Astrocyte (in vitro differentiated cells and primary cell): ENCODE measurements at regions not wholly inside any gene's neighbourhood (a gene's known extent, or its start where the extent isn't known, plus 50 kb on each side); places are given as distances from the start of the nearest gene placed in this dataset.

Experiments used
- DNase-seq: peaks from one replicate; pipeline ENCODE4 v3.0.0-alpha.2; 2010; ENCODE audit warnings: low read depth
- FAIRE-seq: peaks from 2 replicates; lab custom pipeline; 2011; peaks lifted over from hg19 to GRCh38; lab: Jason Lieb, UNC
- H2AFZ ChIP-seq: 2 replicates; pipeline ENCODE4 v1.6.0; 2012; ENCODE audit warnings: low read depth, low read length, inconsistent platforms
- H3K27ac ChIP-seq: 2 replicates; pipeline ENCODE4 v1.5.1; 2011; ENCODE audit warnings: low read depth, low read length, inconsistent platforms
- H3K27me3 ChIP-seq: 2 replicates; pipeline ENCODE4 v1.6.0; 2011; ENCODE audit warnings: low read length, inconsistent platforms; ENCODE audit not compliant: insufficient read depth
- H3K36me3 ChIP-seq: 2 replicates; pipeline ENCODE4 v1.5.1; 2011; ENCODE audit warnings: low read length, inconsistent platforms; ENCODE audit not compliant: insufficient read depth
- H3K4me1 ChIP-seq: 2 replicates; pipeline ENCODE4 v1.5.1; 2011; ENCODE audit warnings: low read length, inconsistent platforms; ENCODE audit not compliant: insufficient read depth
- H3K4me2 ChIP-seq: 2 replicates; pipeline ENCODE4 v1.6.0; 2012; ENCODE audit warnings: low read length, inconsistent platforms
- H3K4me3 ChIP-seq: 2 replicates; pipeline ENCODE4 v1.5.1; 2011; ENCODE audit warnings: low read depth, mild to moderate bottlenecking, low read length, inconsistent platforms; ENCODE audit not compliant: insufficient read depth
- H3K79me2 ChIP-seq: 2 replicates; pipeline ENCODE4 v1.6.0; 2012; ENCODE audit warnings: mild to moderate bottlenecking, low read length, inconsistent platforms; ENCODE audit not compliant: insufficient read depth
- H3K9ac ChIP-seq: 2 replicates; pipeline ENCODE4 v1.6.0; 2012; ENCODE audit warnings: mild to moderate bottlenecking, low read length, inconsistent platforms
- H3K9me3 ChIP-seq: 2 replicates; pipeline ENCODE4 v1.5.1; 2012; ENCODE audit warnings: low read depth, mild to moderate bottlenecking, low read length, inconsistent platforms; ENCODE audit not compliant: insufficient read depth
- H4K20me1 ChIP-seq: 2 replicates; pipeline ENCODE4 v1.6.0; 2012; ENCODE audit warnings: low read length, inconsistent platforms; ENCODE audit not compliant: insufficient read depth
- H3K27ac Mint-ChIP-seq: one replicate; pipeline ENCODE4 v1.8.0; 2021; ENCODE audit warnings: mild to moderate bottlenecking, mixed read lengths; ENCODE audit not compliant: unreplicated experiment
- H3K27me3 Mint-ChIP-seq: one replicate; pipeline ENCODE4 v1.8.0; 2021; ENCODE audit warnings: low read depth, mixed read lengths; ENCODE audit not compliant: unreplicated experiment
- H3K36me3 Mint-ChIP-seq: one replicate; pipeline ENCODE4 v1.8.0; 2021; ENCODE audit warnings: low read depth, mixed read lengths; ENCODE audit not compliant: unreplicated experiment
- H3K4me1 Mint-ChIP-seq: one replicate; pipeline ENCODE4 v1.8.0; 2021; ENCODE audit warnings: low read depth, mixed read lengths; ENCODE audit not compliant: unreplicated experiment
- H3K4me3 Mint-ChIP-seq: one replicate; pipeline ENCODE4 v1.8.0; 2021; ENCODE audit warnings: mild to moderate bottlenecking, moderate library complexity, mixed read lengths; ENCODE audit not compliant: unreplicated experiment
- H3K9me3 Mint-ChIP-seq: one replicate; pipeline ENCODE4 v1.8.0; 2021; ENCODE audit warnings: mild to moderate bottlenecking, mixed read lengths; ENCODE audit not compliant: unreplicated experiment
- CTCF ChIP-seq: IDR thresholded peaks from 2 replicates; pipeline ENCODE4 v1.5.1; 2011; ENCODE audit warnings: low read depth, mild to moderate bottlenecking, inconsistent platforms, low read length, moderate library complexity; ENCODE audit not compliant: insufficient read depth
- EZH2 ChIP-seq: IDR thresholded peaks from 2 replicates; pipeline ENCODE4 v1.6.1; 2012; ENCODE audit warnings: mild to moderate bottlenecking, low read length, inconsistent platforms; ENCODE audit not compliant: insufficient read depth

GRCh38 chr4:120144041-120144440 is 77.4 kb upstream of the MAD2L1 start:
- no peaks in the 10 kb centered on the region for H3K27me3 ChIP-seq
- H3K4me3 ChIP-seq: no peak overlapping the region
- no peak for TF ChIP-seq CTCF
- TF ChIP-seq EZH2: no peak
- no peaks in the 10 kb centered on the region for H3K9me3 ChIP-seq
- no peak overlapping the region for H3K27ac ChIP-seq
- Mint-ChIP-seq H3K36me3 (no peaks in the 10 kb centered on the region), H3K4me3 (no peak overlapping the region), H3K27me3 (no peaks in the 10 kb centered on the region), H3K27ac (no peak overlapping the region), H3K4me1 (no peaks in the 10 kb centered on the region), H3K9me3 (no peaks in the 10 kb centered on the region)
- FAIRE-seq: no peak
- no peaks in the 10 kb centered on the region for H3K79me2 ChIP-seq
- H2AFZ ChIP-seq: no peak overlapping the region
- no peak overlapping the region for H3K4me2 ChIP-seq
- H3K4me1 ChIP-seq: no peaks in the 10 kb centered on the region
- no peak overlapping the region for H3K9ac ChIP-seq
- no peaks in the 10 kb centered on the region for H4K20me1 ChIP-seq
- no peak for DNase-seq
- H3K36me3 ChIP-seq: no peaks in the 10 kb centered on the region

- no peaks in the 10 kb centered on the region for H3K4me1 Mint-ChIP-seq
- no peak overlapping the region for H3K27ac ChIP-seq
- H3K27me3 Mint-ChIP-seq: no peaks in the 10 kb centered on the region
- H3K79me2 ChIP-seq: no peaks in the 10 kb centered on the region
- DNase-seq (peak; percentile 1), FAIRE-seq (no peak)
- no peak overlapping the region for H3K27ac Mint-ChIP-seq
- no peak overlapping the region for H3K9ac ChIP-seq
- H3K4me2 ChIP-seq: no peak overlapping the region
- H3K36me3 Mint-ChIP-seq: no peaks in the 10 kb centered on the region
- no peaks in the 10 kb centered on the region for H3K4me1 ChIP-seq
- no peak for TF ChIP-seq CTCF
- TF ChIP-seq EZH2: no peak
- no peaks in the 10 kb centered on the region for H3K27me3 ChIP-seq
- H3K36me3 ChIP-seq: no peaks in the 10 kb centered on the region
- no peaks in the 10 kb centered on the region for H4K20me1 ChIP-seq
- H3K4me3 Mint-ChIP-seq: no peak overlapping the region
- no peaks in the 10 kb centered on the region for H3K9me3 ChIP-seq
- H2AFZ ChIP-seq: no peak overlapping the region
- H3K4me3 ChIP-seq: no peak overlapping the region
- H3K9me3 Mint-ChIP-seq: no peaks in the 10 kb centered on the region
Observed at GRCh38 chr4:120139392-120139791, 72.7 kb upstream of the MAD2L1 start.

GRCh38 chr4:120132935-120133334 is 66.3 kb upstream of the MAD2L1 start:
- no peaks in the 10 kb centered on the region for H3K4me1 Mint-ChIP-seq
- H2AFZ ChIP-seq: no peak overlapping the region

More at GRCh38 chr4:120132935-120133334, 66.3 kb upstream of the MAD2L1 start:
- H3K27me3 Mint-ChIP-seq: no peaks in the 10 kb centered on the region
- Histone ChIP-seq H3K27me3 (no peaks in the 10 kb centered on the region), H3K4me2 (no peak overlapping the region), H3K79me2 (no peaks in the 10 kb centered on the region), H3K9ac (no peak overlapping the region), H3K9me3 (no peaks in the 10 kb centered on the region), H3K27ac (no peak overlapping the region), H3K4me3 (no peak overlapping the region), H4K20me1 (no peaks in the 10 kb centered on the region), H3K4me1 (no peaks in the 10 kb centered on the region), H3K36me3 (no peaks in the 10 kb centered on the region)
- no peak overlapping the region for H3K27ac Mint-ChIP-seq
- FAIRE-seq (no peak), DNase-seq (no peak)
- TF ChIP-seq EZH2: no peak
- TF ChIP-seq CTCF: no peak
- H3K4me3 Mint-ChIP-seq: no peak overlapping the region
- no peaks in the 10 kb centered on the region for H3K9me3 Mint-ChIP-seq
- H3K36me3 Mint-ChIP-seq: no peaks in the 10 kb centered on the region
